GM19468 (cell line): ENCODE measurements at regions not wholly inside any gene's neighbourhood (a gene's known extent, or its start where the extent isn't known, plus 50 kb on each side); places are given as distances from the start of the nearest gene placed in this dataset.
"Not testable (repeated sequence)": the region's sequence is repeated elsewhere in the genome, so short reads cannot be mapped to it uniquely, and the experiment has no call there.

Experiments
- ATAC-seq: cut with Tn5 transposase; IDR thresholded peaks from one replicate; pipeline ENCODE4 v1.9.1; 2021; ENCODE audit warnings: mild to moderate bottlenecking, moderate library complexity, moderate number of reproducible peaks; ENCODE audit not compliant: unreplicated experiment; ENCODE audit errors: extremely low read depth

- ATAC-seq = no peak
Measured at GRCh38 chr22:19658057-19658966, 56.0 kb upstream of the SEPTIN5 start.

GRCh38 chr22:19658967-19659804 lies 55.1 kb upstream of the SEPTIN5 start:
- ATAC-seq = no peak

GRCh38 chr22:19659805-19660345 lies 54.4 kb upstream of the SEPTIN5 start:
- no peak for ATAC-seq

- not testable (repeated sequence) for ATAC-seq
Measured at GRCh38 chr22:19660583-19660982, 53.7 kb upstream of the SEPTIN5 start.

GRCh38 chr22:19661156-19661555 lies 53.1 kb upstream of the SEPTIN5 start:
- no peak for ATAC-seq

GRCh38 chr22:19662049-19662684 lies 52.1 kb upstream of the SEPTIN5 start:
- not testable (repeated sequence) for ATAC-seq

- ATAC-seq = no peak
Measured at GRCh38 chr22:19663286-19663815, 51.0 kb upstream of the SEPTIN5 start.

- no peak for ATAC-seq
Measured at GRCh38 chr22:19663821-19664355, 50.4 kb upstream of the SEPTIN5 start.

- ATAC-seq = no peak
Measured at GRCh38 chr22:19664406-19664805, 49.9 kb upstream of the SEPTIN5 start.
